ENCODE measurements at regions not wholly inside any gene's neighbourhood (a gene's known extent, or its start where the extent isn't known, plus 50 kb on each side); places are given as distances from the start of the nearest gene placed in this dataset.

DNA sequence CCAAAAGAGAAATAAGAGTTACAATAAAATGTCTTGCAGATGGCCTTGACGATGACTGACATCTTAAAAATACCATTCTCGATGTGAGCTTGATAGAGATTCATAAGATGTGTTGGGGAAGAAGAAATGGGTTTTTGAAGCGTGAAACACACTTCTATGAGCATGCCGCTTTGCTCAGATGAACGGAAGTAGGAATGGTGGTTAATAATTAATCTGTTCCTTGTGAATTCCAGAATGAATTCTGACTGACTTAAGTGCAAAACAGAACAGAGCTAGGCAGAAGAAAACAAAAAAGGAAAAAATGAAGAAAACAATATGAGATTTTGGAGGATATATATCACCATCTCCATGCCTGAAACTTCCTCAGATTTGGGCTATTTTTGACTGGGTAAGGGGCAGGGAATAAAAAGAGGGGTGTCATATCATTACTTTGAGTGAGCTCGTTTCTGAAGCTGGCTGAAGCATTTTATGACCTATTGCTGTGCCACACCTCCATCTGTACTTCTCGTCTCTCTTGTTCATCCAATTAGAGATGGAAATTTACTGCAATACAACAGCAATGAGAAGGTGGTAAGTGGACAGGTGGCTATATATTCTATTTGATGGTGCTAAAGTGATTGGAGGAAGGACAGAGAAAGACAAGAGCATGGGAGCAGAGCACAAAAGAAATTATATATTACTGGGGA, 1152.0 kb upstream of the CDH8 start:
- no peak overlapping the region for H3K4me3 ChIP-seq (ENCODE audit: control insufficient read depth, low read depth, low read length)
- no peak for DNase-seq (ENCODE audit: low read depth)
- TF ChIP-seq, protein P1, sequence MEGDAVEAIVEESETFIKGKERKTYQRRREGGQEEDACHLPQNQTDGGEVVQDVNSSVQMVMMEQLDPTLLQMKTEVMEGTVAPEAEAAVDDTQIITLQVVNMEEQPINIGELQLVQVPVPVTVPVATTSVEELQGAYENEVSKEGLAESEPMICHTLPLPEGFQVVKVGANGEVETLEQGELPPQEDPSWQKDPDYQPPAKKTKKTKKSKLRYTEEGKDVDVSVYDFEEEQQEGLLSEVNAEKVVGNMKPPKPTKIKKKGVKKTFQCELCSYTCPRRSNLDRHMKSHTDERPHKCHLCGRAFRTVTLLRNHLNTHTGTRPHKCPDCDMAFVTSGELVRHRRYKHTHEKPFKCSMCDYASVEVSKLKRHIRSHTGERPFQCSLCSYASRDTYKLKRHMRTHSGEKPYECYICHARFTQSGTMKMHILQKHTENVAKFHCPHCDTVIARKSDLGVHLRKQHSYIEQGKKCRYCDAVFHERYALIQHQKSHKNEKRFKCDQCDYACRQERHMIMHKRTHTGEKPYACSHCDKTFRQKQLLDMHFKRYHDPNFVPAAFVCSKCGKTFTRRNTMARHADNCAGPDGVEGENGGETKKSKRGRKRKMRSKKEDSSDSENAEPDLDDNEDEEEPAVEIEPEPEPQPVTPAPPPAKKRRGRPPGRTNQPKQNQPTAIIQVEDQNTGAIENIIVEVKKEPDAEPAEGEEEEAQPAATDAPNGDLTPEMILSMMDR (conservative IDR thresholded peaks at IDR 0.05; ENCODE audit: control insufficient read depth, insufficient read depth, low read depth, low read length): no peak

DNA sequence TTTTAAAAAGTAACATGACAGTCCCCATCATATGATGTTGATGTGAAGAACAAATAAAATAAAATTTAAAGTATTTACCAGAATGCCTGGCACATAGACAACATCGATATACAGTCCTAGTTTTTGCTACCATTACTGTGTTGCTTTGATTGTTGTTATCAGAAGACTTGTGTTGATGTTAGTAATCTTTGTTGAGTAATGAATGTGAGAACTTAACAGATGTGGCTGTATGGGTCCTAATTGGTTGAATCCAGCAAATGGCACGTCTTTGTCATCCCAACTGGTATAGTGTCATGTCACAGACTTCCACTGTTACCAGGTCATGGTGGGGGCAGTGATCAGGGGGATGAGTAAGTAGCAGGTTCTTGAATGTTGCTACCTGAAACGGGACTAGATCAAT, 1151.4 kb upstream of the CDH8 start:
- no peak for DNase-seq (ENCODE audit: low read depth)
- H3K4me3 ChIP-seq (ENCODE audit: control insufficient read depth, low read depth, low read length): no peak overlapping the region
- TF ChIP-seq, protein P1 (conservative IDR thresholded peaks at IDR 0.05; ENCODE audit: control insufficient read depth, insufficient read depth, low read depth, low read length): no peak

DNA sequence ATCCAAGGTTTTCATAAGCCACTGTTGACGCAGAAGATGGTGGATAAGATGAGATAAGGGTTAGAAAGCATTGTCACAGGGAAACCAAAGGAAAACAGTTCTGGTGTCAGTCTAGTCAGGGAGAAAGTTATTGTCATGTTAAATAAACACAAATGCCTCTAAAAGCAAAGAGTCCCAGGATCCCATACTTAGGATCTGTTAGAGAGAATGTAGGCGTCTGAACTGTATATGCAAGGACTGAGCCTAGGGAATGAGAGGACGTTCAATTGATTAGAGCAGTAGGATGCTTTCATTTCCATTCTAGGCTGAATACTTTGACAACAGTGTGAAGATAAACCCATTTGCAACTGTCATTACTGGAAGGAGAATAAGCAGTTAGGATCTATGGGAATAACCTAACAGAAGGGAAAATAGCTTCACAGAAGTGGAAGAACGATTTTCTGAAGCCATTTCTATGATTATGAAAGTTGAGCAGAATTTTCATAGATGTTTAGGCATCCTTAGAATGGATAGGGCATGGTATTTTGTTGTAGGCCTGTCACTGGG, 1149.1 kb upstream of the CDH8 start:
- TF ChIP-seq, protein P1 (conservative IDR thresholded peaks at IDR 0.05; ENCODE audit: control insufficient read depth, insufficient read depth, low read depth, low read length): no peak
- no peak for DNase-seq (ENCODE audit: low read depth)
- H3K4me3 ChIP-seq (ENCODE audit: control insufficient read depth, low read depth, low read length): no peak overlapping the region

DNA sequence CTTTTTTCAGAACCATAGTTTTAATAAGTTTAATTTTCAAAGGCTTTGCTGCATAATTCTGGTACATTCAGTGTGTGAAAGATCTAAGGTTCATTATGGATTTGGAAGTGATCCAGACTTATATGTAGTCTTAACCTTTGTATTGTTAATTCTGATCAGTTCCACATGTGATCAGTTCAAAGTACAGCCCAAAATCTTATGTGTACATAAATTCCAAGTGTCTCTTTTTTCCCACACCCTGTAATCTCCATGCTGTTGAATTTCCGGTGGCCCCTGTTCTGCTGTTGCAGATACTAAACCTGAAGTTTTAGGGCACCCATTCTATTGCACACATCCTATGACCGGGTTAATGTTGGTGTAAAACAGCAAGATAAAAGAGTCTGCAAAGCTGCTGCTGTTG, 1147.5 kb upstream of the CDH8 start:
- TF ChIP-seq, protein P1 (conservative IDR thresholded peaks at IDR 0.05; ENCODE audit: control insufficient read depth, insufficient read depth, low read depth, low read length): no peak
- no peak for DNase-seq (ENCODE audit: low read depth)
- no peak overlapping the region for H3K4me3 ChIP-seq (ENCODE audit: control insufficient read depth, low read depth, low read length)

DNA sequence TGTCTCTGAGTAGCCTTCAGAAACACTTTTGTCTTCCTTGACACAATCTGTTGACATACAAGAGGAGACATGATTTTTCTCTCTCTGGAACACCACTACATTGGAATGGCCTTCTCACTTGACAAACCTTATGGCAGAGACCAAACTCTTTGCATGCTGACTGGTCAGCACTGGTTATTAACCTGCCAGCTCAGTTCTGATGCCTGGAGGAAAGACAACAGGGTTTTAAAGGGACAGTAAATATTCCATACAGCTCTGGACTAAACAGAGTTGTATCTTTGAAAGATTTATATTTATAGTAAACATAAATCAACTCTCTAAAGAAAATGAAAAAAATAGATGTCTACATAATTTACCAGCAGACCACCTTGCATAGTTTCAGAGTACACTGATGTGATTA, 1139.1 kb upstream of the CDH8 start:
- H3K4me3 ChIP-seq (ENCODE audit: control insufficient read depth, low read depth, low read length): no peak overlapping the region
- TF ChIP-seq, protein P1 (conservative IDR thresholded peaks at IDR 0.05; ENCODE audit: control insufficient read depth, insufficient read depth, low read depth, low read length): no peak
- no peak for DNase-seq (ENCODE audit: low read depth)

DNA sequence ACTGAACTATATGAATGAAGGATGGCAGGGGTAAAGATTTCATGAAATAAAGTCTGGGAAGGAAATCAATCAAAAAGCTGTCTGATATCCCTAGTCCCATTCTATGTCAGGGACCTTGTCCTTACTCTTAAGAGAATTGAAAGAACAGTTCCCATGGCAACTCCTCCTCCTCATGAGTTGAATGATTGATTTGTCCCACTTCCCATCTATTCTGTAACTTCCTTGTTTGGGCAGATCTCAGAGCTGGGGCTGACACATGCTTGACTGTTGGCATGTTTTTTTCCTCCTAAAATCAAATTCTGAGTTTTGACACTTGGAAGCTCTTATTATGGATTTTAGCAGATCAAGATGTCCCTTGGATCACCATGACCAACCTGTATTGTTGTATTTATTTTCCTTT, 1138.6 kb upstream of the CDH8 start:
- TF ChIP-seq, protein P1 (conservative IDR thresholded peaks at IDR 0.05; ENCODE audit: control insufficient read depth, insufficient read depth, low read depth, low read length): no peak

More for the DNA sequence above, 1138.6 kb upstream of the CDH8 start:
- no peak overlapping the region for H3K4me3 ChIP-seq (ENCODE audit: control insufficient read depth, low read depth, low read length)
- DNase-seq (ENCODE audit: low read depth): no peak
